Erythroblast (primary cell): ENCODE measurements at regions not wholly inside any gene's neighbourhood (a gene's known extent, or its start where the extent isn't known, plus 50 kb on each side); places are given as distances from the start of the nearest gene placed in this dataset.

Experiments
- GATA1 ChIP-seq: IDR thresholded peaks from 2 replicates; pipeline ENCODE4 v1.6.1; 2011; ENCODE audit warnings: low read depth, mild to moderate bottlenecking, control low read depth, low read length, moderate library complexity
- POLR2A ChIP-seq: IDR thresholded peaks from 2 replicates; pipeline ENCODE4 v1.6.1; 2011; ENCODE audit warnings: mild to moderate bottlenecking, low read length

DNA sequence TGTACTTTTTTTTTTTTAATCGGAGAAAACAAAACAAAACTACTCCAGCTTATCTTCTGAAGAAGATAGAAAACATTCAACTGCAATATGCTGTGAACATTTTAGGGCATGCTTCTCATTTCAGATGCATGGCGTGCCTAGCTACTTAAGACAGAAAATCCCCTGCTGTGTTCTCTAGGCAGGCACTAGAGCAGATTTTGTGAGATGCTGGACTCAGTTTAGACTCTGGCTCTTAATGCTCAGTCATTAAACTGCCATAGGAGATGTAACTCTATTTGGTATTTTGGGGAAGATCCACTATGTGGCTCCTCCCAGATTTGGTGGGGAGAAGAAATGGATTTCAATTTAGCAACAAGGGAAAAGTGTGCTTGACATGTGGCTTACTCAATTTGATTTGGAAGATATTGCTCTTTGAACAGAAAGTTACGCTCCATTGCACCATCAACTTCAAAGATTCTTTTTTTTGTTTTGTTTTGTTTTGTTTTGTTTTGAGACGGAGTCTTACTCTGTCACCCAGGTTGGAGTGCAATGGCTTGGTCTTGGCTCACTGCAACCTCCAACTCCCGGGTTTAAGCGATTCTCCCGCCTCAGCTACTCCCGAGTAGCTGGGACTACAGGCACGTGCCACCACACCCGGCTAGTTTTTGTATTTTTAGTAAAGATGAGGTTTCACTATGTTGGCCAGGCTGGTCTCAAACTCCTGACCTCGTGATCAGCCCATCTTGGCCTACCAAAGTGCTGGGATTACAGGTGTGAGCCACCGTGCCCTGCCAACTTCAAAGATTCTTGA, 62.0 kb upstream of the LEKR1 start:
- TF ChIP-seq POLR2A (no peak), GATA1 (no peak)
